Hematopoietic multipotent progenitor cell treated with erythropoietin and hydrocortisone succinate and interleukin-3 and kit ligand, for 6 days (in vitro differentiated cells): ENCODE measurements at regions not wholly inside any gene's neighbourhood (a gene's known extent, or its start where the extent isn't known, plus 50 kb on each side); places are given as distances from the start of the nearest gene placed in this dataset.

ENCODE experiments used
- DNase-seq: peaks from one replicate; pipeline ENCODE4 v3.0.0-alpha.2; 2015

DNA sequence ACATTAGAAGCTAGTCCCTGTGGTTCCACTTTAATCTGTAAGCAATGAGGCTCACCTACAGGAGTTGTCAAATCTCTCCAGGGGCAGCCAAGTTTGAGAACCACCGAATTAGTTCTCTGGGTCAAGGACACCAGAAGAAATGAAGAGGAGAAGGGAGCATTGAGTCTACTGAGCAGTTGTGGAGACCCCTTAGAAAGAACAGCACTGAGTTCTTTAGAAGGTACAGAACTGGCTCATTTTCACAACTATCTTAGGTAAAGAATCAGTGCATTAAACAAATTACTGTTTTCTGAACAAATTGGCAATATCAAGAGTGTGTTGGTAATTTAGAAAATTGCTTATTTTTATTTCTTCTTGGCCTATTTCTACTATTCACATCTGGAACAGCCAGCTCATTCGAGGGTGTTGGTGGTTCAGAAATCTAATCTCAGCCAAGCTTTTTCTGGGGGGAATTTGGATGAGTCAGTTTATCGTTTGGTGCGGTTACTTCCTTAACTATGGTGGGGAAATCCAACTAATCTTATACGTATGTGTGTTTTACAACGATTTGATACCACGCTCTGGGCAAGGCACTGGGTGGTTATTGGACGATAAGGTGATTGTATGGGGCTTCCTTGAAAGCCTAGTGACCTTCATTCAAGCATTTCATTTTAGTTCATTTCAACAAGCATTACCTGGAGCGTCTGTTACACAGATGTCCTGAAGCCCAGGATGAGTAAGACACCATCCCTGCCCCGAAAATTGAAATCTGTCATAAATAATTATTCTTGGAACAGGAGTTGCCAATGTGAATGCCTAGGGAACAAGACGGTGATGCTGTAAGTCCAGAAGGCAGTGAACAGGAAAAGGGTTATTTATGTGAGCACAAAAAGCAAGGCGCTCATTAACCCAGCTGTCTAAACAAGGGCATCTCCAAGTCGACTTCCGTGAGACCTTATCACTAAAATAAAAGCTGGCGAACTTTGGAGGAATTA, 52.0 kb upstream of the TMPRSS2 start:
- DNase-seq: peak; percentile 5

DNA sequence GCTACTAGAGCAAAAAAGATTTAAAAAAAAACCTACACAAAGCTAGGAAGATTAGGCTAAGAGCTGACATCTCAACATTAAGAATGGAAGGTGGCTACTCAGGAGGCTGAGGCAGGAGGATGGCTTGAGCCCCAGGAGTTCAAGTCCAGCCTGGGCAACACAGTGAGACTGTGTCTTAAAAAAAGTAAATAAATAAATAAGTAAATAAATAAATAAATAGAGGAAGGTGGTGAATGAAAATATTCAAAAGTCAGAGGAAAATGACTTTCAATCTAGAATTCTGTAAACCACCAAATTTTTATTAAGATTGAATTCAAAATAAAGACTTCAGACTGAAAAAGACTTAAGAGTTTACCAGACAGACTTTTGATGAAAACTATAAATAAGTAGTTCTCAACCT, 50.9 kb upstream of the TMPRSS2 start:
- no peak for DNase-seq

DNA sequence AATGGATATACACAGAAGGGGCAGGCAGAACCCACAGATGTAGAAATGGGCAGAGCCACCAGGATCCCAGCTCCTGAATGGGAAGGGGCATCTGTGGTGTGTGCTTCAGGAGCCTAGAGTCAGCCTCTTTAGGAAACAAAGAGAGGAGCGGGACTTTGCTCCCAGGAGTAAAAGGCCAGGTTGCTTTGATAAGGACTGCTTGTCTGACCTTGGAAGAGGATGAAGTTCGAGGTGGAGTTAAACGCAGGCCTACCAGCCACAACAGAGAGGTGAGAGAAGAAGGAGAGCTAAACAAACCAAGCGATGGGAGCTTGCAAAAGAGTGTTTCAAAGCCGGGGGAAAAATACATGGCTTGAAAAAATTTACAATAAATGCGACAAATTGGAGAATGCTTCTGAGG, 49.9 kb upstream of the TMPRSS2 start:
- DNase-seq: no peak
